Left lobe of liver (tissue), 2 donors: ENCODE measurements at regions not wholly inside any gene's neighbourhood (a gene's known extent, or its start where the extent isn't known, plus 50 kb on each side); places are given as distances from the start of the nearest gene placed in this dataset.

Experiments used
- ATAC-seq: fragments of 200-7000 bp; cut with Tn5 transposase; one replicate; pipeline ENCODE4 v1.9.1; 2020; ENCODE audit warnings: mild to moderate bottlenecking, moderate library complexity
- DNase-seq: peaks from one replicate; pipeline ENCODE4 v3.0.0-alpha.2; 2020; ENCODE audit warnings: low spot score
- donor health status: DM: no; HTN: no; CAD: no; lungs with moderate emphysema.
- donor health status: DM: no; HTN: yes; CAD: no.

- ATAC-seq (no peak), DNase-seq (no peak)
Measured at GRCh38 chr6:22878706-22879105, 309.3 kb downstream of the HDGFL1 start.

GRCh38 chr6:22880686-22881433 lies 311.5 kb downstream of the HDGFL1 start:
- no peak for DNase-seq
- ATAC-seq = no peak

GRCh38 chr6:22882581-22882980 lies 313.2 kb downstream of the HDGFL1 start:
- no peak for DNase-seq
- ATAC-seq = no peak

- ATAC-seq (no peak), DNase-seq (no peak)
Measured at GRCh38 chr6:22883061-22883717, 313.8 kb downstream of the HDGFL1 start.

- DNase-seq (no peak), ATAC-seq (no peak)
Measured at GRCh38 chr6:22884456-22884855, 315.1 kb downstream of the HDGFL1 start.

- ATAC-seq (no peak), DNase-seq (no peak)
Measured at GRCh38 chr6:22886650-22887581, 317.6 kb downstream of the HDGFL1 start.

GRCh38 chr6:22888163-22888752 lies 318.9 kb downstream of the HDGFL1 start:
- ATAC-seq (no peak), DNase-seq (no peak)

- no peak for ATAC-seq
- no peak for DNase-seq
Measured at GRCh38 chr6:22891934-22892333, 322.6 kb downstream of the HDGFL1 start.

- no peak for DNase-seq
- ATAC-seq = no peak
Measured at GRCh38 chr6:22892452-22892851, 323.1 kb downstream of the HDGFL1 start.

GRCh38 chr6:22896696-22897095 lies 327.3 kb downstream of the HDGFL1 start:
- ATAC-seq (no peak), DNase-seq (no peak)

- DNase-seq = no peak
- ATAC-seq = no peak
Measured at GRCh38 chr6:22899426-22899825, 330.1 kb downstream of the HDGFL1 start.

- DNase-seq = no peak
- ATAC-seq = no peak
Measured at GRCh38 chr6:22903826-22904225, 334.5 kb downstream of the HDGFL1 start.

GRCh38 chr6:22904431-22904830 lies 335.1 kb downstream of the HDGFL1 start:
- DNase-seq = no peak
- no peak for ATAC-seq

GRCh38 chr6:22906091-22906549 lies 336.8 kb downstream of the HDGFL1 start:
- DNase-seq (no peak), ATAC-seq (peak; percentile 41)

- no peak for DNase-seq
Measured at GRCh38 chr6:22907085-22907484, 337.7 kb downstream of the HDGFL1 start.

GRCh38 chr6:22910370-22910769 lies 341.0 kb downstream of the HDGFL1 start:
- ATAC-seq (no peak), DNase-seq (no peak)

More at GRCh38 chr6:22907085-22907484, 337.7 kb downstream of the HDGFL1 start:
- no peak for ATAC-seq

GRCh38 chr6:22913612-22914011 lies 344.2 kb downstream of the HDGFL1 start:
- ATAC-seq (no peak), DNase-seq (no peak)

GRCh38 chr6:22917344-22917743 lies 348.0 kb downstream of the HDGFL1 start:
- ATAC-seq (no peak), DNase-seq (no peak)

GRCh38 chr6:22921828-22922227 lies 352.5 kb downstream of the HDGFL1 start:
- ATAC-seq = no peak
- DNase-seq = no peak

- peak; percentile 40 for ATAC-seq
- DNase-seq = no peak
Measured at GRCh38 chr6:22925304-22925835, 356.0 kb downstream of the HDGFL1 start.
